Ureter (tissue), 1 donor: ENCODE measurements at regions not wholly inside any gene's neighbourhood (a gene's known extent, or its start where the extent isn't known, plus 50 kb on each side); places are given as distances from the start of the nearest gene placed in this dataset.

Source experiments
- DNase-seq: peaks from one replicate; pipeline ENCODE4 v3.0.0-alpha.2; 2020; ENCODE audit warnings: low spot score
- donor health status: DM: yes; HTN: yes; CAD: no.

DNA sequence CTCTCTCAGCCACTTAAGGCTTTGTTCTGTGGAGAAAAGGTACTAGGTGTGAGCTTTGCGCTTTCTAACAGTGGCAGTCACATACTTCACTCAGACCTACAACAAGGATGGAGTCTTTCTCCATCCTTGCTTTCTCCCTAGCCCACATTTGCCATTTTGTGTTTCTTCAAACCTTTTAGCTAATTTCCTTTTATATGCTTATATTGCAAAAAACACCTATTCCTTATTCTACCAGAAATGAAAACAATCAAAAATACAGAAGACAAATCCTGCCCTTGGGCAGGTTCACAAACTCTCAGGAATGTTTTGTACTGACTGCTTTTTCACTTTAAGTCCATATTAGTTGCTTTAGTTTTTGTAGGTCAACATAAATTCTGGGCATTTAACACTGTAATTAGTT, 914.2 kb downstream of the SQOR start:
- DNase-seq, result no peak

GRCh38 chr15:46552316-46552715, 917.5 kb downstream of the SQOR start:
- no peak for DNase-seq

- no peak for DNase-seq
These were observed 920.7 kb downstream of the SQOR start for GRCh38 chr15:46555547-46555946.

DNA sequence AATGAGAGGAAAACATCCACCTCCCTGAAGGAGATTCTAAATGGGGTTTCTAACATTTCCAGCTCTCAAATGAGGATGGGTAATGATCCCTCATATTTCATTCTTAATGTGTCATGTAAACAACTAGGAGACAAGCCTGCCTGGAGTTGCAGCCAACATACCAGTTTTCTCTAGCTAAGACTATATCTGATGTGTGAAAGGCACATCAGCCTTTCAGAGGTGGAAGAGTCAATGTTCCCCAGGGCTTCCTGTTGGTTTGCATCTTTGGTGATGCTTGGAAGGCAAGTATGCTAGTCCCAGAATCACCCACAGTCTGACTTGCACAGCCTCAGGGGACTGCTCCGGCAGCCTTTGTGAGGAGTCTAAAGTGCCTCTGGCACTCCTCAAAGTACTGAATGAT, 921.2 kb downstream of the SQOR start:
- DNase-seq, result no peak

GRCh38 chr15:46556559-46557379, 921.9 kb downstream of the SQOR start:
- no peak for DNase-seq

- no peak for DNase-seq
These were observed 933.1 kb downstream of the SQOR start for GRCh38 chr15:46567968-46568367.

GRCh38 chr15:46569781-46570180, 935.0 kb downstream of the SQOR start:
- no peak for DNase-seq

- DNase-seq, result peak; percentile 49
These were observed 942.0 kb downstream of the SQOR start for GRCh38 chr15:46576646-46577395.

- DNase-seq, result no peak
These were observed 942.9 kb downstream of the SQOR start for GRCh38 chr15:46577767-46578166.

DNA sequence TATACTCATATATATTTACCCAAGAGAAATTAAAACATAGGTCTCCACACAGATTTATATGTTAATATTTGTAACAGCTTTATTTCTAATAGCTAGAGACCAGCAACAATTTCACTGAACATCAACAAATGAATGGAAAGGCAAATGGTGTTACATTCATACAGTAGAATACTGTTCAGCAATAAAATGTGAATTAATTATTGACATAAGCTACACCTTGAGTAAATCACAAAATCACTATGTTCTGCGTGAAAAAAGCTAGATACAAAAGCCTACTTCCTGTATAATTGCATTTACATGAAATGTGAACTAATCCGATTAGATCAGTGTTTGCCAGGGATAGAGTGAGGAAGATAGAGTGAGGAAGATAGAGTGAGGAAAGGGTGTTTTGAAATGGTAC, 945.7 kb downstream of the SQOR start:
- DNase-seq, result no peak

- no peak for DNase-seq
These were observed 946.1 kb downstream of the SQOR start for GRCh38 chr15:46580924-46581323.

DNA sequence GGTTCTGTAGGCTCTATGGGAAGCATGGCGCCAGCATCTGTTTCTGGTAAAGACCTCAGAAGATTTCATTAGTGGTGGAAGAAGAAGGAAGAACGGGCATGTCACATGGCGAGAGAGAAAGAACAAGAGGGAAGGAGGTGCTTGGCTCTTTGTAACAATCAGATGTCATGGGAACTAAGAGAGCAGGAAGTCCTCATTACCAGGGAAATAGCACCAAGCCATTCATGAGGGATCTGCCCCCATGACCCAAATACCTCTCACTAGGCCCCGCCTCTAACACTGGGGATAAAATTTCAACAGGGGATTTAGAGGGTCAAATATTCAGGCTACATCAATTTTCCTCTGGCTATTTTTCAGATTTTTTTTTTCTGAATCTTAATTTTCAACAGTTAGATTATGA, 954.3 kb downstream of the SQOR start:
- DNase-seq, result no peak

GRCh38 chr15:46591462-46591861, 956.6 kb downstream of the SQOR start:
- no peak for DNase-seq

DNA sequence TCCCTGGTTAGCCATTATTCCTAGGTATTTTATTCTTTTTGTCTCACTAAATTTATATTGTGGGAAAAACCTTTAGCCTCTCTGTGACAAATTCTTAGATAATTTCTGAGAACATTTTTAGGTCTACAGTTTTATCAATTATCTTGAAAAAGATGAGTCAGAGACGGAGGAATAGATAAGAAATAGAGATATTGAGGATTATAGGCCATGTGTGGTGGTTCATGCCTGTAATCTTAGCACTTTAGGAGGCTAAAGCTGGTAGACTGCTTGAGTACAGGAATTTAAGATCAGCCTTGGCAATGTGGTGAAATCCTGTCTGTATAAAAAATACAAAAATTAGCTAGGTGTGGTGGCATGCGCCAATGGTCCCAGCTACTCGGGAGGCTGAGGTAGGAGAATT, 960.2 kb downstream of the SQOR start:
- no peak for DNase-seq

- DNase-seq, result no peak
These were observed 972.2 kb downstream of the SQOR start for GRCh38 chr15:46607077-46607476.

DNA sequence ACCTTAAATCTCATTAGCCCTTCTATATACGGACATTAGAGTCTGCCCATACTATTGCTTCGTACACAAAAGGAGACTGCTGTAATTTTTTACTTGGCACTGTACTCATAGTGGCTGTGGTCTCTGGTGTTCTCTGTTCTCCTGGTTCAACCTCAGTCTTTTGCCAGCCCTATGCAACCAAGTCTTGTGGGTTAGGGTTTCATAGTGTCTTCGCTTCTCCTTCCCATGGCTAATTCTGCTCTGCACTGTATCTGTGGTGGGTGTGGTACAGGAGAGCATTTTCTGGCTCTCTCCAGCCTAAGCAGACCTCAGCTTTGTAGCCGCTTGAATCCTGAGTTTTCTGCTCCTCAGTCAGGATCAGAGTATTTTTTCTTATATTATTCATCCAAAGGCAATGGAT, 981.2 kb downstream of the SQOR start:
- DNase-seq, result no peak

DNA sequence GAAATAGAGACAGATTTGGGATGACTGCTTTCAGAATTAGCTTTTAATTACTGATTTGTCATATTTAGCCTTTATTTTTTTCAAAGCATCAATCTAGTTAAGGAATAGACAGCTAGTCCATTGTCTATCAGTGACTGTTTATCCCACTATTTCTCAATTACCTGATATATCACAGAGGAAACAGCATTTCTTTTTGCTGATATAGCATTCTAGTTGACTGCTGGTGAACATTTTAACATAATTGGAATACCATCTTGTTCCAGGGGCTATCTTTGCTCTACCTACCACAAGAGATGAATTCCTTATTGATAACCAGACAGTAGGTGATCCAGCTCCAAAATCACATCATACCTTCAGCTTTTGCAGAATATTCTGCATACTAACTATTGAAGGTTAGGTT, 982.7 kb downstream of the SQOR start:
- no peak for DNase-seq

DNA sequence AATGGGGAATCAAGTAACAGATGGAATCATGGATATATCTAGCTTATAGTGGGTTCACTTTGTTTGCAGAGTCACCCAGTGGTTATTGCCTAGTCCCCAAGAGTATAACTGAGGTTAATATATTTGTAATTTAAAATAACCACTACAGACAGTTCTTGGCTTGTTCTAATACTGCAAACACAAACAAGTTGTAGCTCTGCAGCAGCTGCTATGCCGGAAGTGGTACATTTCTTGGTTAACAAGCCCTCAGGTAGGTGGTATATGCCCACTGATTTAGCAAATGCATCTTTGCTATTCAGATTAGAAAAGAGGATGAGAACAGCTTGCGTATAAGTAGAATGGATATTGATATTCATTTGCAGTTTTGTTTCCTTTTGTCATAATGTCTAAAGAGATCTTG, 984.2 kb downstream of the SQOR start:
- no peak for DNase-seq

GRCh38 chr15:46620392-46621013, 985.7 kb downstream of the SQOR start:
- DNase-seq, result no peak

DNA sequence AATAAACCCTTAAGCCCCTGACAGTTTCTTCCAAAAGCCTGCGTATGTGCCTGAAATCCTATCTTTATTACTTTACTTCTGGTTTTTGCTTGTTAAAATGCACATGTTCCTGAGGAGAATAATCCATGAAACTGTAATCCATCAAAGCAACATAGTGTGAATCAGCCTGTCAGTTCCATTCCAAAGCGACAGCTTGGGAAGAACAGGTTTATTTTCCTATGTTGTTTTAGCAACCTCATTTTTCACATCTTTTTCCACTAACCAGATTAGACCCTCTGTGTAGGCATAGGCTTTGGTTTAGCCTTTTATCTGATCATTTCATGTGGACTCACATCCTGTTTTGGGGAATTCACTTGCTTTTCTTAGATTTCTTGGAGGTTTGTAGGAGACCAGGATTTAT, 988.0 kb downstream of the SQOR start:
- no peak for DNase-seq

GRCh38 chr15:46636206-46636605, 1001.4 kb downstream of the SQOR start:
- DNase-seq, result no peak

DNA sequence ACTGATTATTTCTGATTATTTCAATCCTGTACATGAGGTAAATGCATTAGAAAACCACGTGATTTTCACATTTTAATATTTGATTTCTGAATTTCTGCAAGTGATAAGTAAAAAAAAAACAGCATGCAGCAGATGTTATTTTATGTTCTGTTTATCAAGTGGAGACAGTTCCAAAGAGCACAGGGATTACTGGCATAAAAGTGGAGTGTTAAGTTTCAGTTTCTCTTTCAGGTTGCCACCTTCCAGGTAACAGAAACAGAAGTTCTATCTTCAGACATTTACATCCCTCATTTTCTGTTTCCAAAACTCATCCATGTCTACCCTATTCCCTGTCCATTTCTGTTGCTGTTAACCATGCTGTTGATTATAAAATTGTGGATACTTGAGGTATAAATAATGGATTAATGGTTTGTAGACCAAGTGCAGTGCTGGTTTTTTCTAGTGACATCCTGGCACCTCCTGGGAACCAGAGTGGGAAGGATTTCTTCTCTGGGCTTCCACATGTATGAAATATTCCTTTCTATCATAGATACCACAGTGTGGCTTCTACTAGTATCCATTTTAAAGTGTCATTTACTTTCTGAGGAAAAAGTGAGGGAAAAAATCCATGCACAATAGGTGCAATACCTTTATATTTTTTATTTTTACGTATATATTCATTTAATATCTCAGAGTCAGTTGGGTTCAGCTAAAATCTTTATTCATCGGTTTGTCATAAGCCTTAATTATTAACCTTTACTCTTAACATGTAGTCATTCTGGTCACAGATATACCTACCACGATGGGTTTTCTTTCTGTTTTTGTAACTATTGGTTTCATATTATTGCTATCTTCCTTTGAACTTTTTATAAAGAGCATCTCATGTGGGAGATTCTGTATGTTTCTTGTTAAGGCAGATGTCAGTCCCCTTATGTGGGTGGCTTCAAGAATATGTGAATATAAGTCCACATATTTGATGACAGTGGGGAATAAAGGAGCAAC, 1010.0 kb downstream of the SQOR start:
- no peak for DNase-seq
